GM18505 (cell line): ENCODE measurements at regions not wholly inside any gene's neighbourhood (a gene's known extent, or its start where the extent isn't known, plus 50 kb on each side); places are given as distances from the start of the nearest gene placed in this dataset.
"Not testable (repeated sequence)": the region's sequence is repeated elsewhere in the genome, so short reads cannot be mapped to it uniquely, and the experiment has no call there.

Experiments used
- ATAC-seq: cut with Tn5 transposase; IDR thresholded peaks from one replicate; pipeline ENCODE4 v1.9.1; 2021; ENCODE audit not compliant: unreplicated experiment
- POLR2A ChIP-seq: IDR thresholded peaks from 4 replicates; pipeline ENCODE4 v1.6.1; 2011; ENCODE audit warnings: borderline replicate concordance; ENCODE audit not compliant: insufficient read depth, insufficient read length; ENCODE audit errors: extremely low read depth

DNA sequence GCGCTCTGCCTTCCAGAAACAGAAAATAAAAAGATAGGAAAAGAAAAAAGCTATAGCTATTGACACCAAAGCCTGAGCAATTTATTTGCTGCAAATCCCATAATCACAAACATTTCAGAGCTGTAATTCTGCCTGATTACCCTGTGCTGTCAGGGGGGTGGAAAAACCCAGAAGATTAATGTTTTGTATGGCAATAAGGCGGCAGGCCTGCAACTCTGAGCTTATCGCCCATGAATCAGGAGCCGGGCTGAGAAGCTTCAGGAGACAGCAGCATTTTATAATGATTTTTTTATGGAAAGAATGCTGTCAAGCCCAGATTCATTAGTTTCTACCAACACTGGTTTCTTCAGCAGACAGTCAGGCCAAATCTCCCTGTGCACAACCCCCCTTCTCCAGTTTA lies 82.6 kb upstream of the TMEM164 start:
- no peak for TF ChIP-seq POLR2A
- ATAC-seq, result no peak

GRCh38 chrX:109920868-109921267 lies 82.0 kb upstream of the TMEM164 start:
- no peak for TF ChIP-seq POLR2A
- ATAC-seq, result no peak

DNA sequence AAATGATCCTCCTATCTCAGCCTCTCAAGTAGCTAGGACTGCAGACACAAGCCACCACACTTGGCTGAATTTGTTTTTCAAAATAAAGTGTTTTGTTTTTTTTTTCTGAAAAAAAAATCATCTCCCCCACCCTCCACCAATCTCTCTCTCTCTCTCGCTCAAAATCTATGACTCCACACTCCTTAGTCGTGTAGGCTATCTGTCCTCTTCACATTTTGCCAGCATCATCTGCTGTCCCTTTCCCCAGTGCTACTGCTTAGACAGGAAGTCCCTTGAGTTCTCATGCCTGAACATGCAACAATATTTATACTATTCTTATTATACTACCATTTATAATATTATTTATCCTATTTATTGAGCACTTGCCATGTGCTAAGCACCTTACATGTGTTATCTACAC lies 80.7 kb upstream of the TMEM164 start:
- no peak for ATAC-seq

GRCh38 chrX:109925003-109925402 lies 77.9 kb upstream of the TMEM164 start:
- not testable (repeated sequence) for ATAC-seq

More for the DNA sequence above, 80.7 kb upstream of the TMEM164 start:
- no peak for TF ChIP-seq POLR2A

DNA sequence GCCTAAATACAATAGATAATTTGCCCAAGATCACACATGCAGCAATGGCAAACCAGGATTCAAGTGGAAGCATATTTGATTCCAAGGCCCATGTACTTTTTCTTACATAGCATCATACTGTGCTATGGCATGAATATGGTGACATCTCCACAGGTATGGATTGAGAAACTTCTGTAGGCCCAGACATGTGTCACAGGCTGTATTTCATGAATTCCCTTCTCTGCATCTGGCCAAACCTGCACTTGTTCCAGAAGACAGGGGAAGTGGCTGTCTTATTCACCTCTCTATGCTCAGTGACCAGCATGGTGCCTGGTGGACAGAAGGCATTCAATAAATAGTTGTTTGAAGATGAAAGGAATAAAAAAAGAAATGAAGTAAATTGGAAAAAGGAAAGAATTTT lies 77.3 kb upstream of the TMEM164 start:
- no peak for TF ChIP-seq POLR2A
- no peak for ATAC-seq

GRCh38 chrX:109926118-109926517 lies 76.8 kb upstream of the TMEM164 start:
- no peak for TF ChIP-seq POLR2A
- ATAC-seq, result no peak

DNA sequence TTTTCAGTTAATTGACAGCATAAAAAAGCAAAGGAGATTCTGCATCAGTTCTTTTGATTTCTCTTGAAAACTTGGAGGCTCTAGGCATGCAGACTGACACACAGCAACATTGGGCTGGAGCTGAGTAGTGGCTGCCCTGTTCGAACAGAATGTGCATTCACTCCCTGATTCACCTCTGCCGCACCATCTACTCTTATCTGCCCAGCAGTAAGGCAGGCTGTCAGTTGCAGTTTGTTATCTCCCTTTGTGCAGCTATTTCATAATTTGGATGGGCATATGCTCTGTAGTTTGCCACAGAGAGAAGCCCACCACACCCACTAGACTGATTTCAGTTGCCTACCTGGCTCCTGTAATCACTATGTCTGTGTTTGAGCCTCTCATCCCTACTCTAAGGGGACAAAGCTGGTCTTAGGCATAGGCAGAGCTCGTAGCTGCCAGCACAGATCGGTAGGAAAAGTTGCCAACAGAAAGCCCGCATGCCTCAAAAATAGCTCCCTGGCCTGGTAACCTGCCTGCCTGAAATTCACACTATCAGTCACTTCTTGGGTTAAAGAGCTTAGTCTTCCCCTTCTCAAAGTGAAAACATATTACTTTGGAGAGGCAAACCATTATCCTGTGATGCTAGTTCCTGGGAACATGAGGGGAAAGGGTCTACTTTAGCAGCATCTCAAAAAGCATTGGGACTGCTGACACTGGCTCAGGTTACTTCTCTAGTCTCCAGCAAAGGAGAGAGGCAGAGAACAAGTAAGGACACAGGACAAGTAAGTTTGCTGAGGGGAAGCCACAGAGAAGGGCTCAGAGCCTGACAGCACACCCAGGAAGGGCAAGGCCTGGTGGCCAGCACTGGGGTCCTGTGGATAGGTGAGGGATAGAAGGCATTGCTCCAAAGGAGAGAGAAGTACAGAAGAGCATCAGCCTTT lies 75.9 kb upstream of the TMEM164 start:
- TF ChIP-seq POLR2A, result no peak
- ATAC-seq, result no peak

GRCh38 chrX:109927663-109928273 lies 75.1 kb upstream of the TMEM164 start:
- TF ChIP-seq POLR2A, result no peak
- no peak for ATAC-seq

DNA sequence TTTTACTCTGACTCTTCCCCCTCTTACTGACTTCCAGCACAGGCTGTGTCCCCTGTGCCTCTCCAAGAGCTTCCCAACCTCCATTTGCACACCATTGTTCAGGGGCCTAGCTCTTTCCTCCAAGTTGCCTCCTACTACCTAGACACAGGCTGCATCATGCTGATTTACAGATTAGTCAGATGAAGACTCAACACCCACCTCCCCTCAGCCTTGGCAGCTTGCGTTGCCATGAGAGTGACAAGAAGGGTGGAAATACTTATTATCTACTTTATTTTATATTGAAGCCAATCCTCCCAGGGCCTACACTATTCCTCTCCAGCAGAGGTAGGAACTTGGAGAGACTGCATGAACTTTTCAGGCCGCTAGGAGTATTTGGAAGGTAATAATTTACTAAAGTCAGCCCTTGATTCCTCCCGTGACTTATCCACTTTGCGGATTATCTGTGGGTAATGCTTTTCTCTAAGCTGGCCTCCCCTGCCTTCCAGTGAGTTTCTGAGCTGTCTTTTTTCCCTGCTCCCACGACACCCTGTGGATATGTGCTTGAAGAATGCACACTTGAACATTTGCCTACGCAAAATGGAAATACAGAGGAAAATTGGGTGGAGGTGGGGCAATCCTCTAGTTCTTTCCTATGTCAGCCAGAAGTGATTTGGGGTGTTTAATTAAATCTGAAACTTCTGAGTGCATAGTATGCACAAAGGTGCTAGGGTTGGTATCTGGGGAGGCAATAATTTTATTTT lies 74.1 kb upstream of the TMEM164 start:
- no peak for ATAC-seq
- no peak for TF ChIP-seq POLR2A

GRCh38 chrX:109931677-109932076 lies 71.2 kb upstream of the TMEM164 start:
- TF ChIP-seq POLR2A, result no peak
- no peak for ATAC-seq

- TF ChIP-seq POLR2A, result no peak
- ATAC-seq, result no peak
Measured at GRCh38 chrX:109934434-109934833, 68.5 kb upstream of the TMEM164 start.

GRCh38 chrX:109934935-109935334 lies 68.0 kb upstream of the TMEM164 start:
- no peak for ATAC-seq
- no peak for TF ChIP-seq POLR2A

- no peak for TF ChIP-seq POLR2A
- ATAC-seq, result no peak
Measured at GRCh38 chrX:109936114-109936513, 66.8 kb upstream of the TMEM164 start.
